Upper lobe of left lung (tissue), 4 donors: ENCODE measurements at regions not wholly inside any gene's neighbourhood (a gene's known extent, or its start where the extent isn't known, plus 50 kb on each side); places are given as distances from the start of the nearest gene placed in this dataset.

ENCODE experiments used
- CTCF ChIP-seq, 6 experiments: fragments of 450-650 bp in 4 of 6; fragments of 200-600 bp in 2 of 6; sonication (generic) in 2 of 6; IDR thresholded peaks; one replicate each; pipeline ENCODE4 v1.5.1; 2016 to 2019; ENCODE audit warnings: antibody characterized with exemption in 6 of 6
- EP300 ChIP-seq, 4 donors: sonication (generic); formaldehyde crosslinking; IDR thresholded peaks; one replicate each; pipeline ENCODE4 v1.5.1; 2017; ENCODE audit warnings: antibody characterized with exemption in 4 of 4, control low read depth in 2 of 4
- POLR2A ChIP-seq, 4 donors: fragments of 450-650 bp; IDR thresholded peaks; one replicate each; pipeline ENCODE4 v1.5.1; 2016 to 2017; ENCODE audit warnings: antibody characterized with exemption in 4 of 4, mild to moderate bottlenecking in 2 of 4

GRCh38 chr2:66919286-66919685 lies 477.8 kb upstream of the ETAA1 start:
- TF ChIP-seq CTCF (IDR thresholded peaks at IDR 0.05) (no peak), EP300 (IDR thresholded peaks at IDR 0.05) (no peak), POLR2A (IDR thresholded peaks at IDR 0.05) (no peak)
